ENCODE measurements at regions not wholly inside any gene's neighbourhood (a gene's known extent, or its start where the extent isn't known, plus 50 kb on each side); places are given as distances from the start of the nearest gene placed in this dataset.
"Not testable (repeated sequence)": the region's sequence is repeated elsewhere in the genome, so short reads cannot be mapped to it uniquely, and the experiment has no call there.

DNA sequence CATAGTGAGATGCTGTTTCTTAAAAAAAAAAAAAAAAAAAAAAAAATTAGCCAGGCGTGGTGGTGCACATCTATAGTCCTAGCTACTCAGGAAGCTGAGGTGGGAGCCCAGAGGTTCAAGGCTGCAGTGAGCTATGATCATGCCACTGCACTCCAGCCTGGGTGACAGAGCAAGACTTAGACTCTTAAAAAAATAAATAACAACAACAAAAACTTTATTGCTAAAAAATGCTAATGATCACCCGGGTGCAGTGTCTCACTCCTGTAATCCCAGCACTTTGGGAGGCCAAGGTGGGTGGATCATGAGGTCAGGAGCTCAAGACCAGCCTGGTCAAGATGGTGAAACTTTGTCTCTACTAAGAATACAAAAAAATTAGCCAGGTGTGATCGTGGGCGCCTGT is 119.5 kb upstream of the RAB4A start:
- TF ChIP-seq, protein P1, sequence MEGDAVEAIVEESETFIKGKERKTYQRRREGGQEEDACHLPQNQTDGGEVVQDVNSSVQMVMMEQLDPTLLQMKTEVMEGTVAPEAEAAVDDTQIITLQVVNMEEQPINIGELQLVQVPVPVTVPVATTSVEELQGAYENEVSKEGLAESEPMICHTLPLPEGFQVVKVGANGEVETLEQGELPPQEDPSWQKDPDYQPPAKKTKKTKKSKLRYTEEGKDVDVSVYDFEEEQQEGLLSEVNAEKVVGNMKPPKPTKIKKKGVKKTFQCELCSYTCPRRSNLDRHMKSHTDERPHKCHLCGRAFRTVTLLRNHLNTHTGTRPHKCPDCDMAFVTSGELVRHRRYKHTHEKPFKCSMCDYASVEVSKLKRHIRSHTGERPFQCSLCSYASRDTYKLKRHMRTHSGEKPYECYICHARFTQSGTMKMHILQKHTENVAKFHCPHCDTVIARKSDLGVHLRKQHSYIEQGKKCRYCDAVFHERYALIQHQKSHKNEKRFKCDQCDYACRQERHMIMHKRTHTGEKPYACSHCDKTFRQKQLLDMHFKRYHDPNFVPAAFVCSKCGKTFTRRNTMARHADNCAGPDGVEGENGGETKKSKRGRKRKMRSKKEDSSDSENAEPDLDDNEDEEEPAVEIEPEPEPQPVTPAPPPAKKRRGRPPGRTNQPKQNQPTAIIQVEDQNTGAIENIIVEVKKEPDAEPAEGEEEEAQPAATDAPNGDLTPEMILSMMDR (IDR thresholded peaks at IDR 0.05; ENCODE audit: poor library complexity, severe bottlenecking) = not testable (repeated sequence)
- not testable (repeated sequence) for TF ChIP-seq EZH2 (IDR thresholded peaks at IDR 0.05; ENCODE audit: borderline replicate concordance, insufficient read depth, low read length, poor library complexity, severe bottlenecking); EP300 (conservative IDR thresholded peaks at IDR 0.05; ENCODE audit: poor library complexity, severe bottlenecking)
